ENCODE measurements at regions not wholly inside any gene's neighbourhood (a gene's known extent, or its start where the extent isn't known, plus 50 kb on each side); places are given as distances from the start of the nearest gene placed in this dataset.

DNA sequence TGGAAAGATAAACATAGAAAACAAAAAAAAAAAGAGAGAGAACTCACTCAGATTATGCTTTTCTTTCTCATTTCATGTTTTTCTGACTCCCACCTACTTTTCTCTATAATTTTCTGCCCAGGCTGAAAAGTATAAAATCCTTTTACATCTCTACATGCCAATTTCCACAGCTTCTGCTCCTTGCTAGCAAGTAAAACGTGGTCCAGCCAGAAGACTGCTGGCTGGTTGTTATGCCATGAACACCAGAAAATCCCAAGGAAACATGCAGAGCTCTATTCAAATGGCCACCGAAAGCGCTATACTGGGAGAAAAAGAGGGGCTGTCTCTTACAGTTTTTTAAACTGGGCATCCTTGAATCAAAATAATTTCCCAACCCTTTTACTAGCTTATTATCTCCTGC, 512.8 kb upstream of the ID4 start:
- Histone ChIP-seq H3K36me3 (no peaks in the 10 kb centered on the region), H3K4me3 (no peak overlapping the region), H3K4me1 (peaks cover 0 to 69% (median 45%) of the 10 kb centered on the region in 4 donors), H3K27me3 (no peaks in the 10 kb centered on the region), H3K9me3 (no peaks in the 10 kb centered on the region), H3K27ac (peak overlapping the region in 2 of 4 donors; percentile 26 to 38)
- no peak for DNase-seq
- WGBS, 2 donors = 79 to 83% methylated on average over 3 of the region's 3 CpGs
- TF ChIP-seq, protein P1, sequence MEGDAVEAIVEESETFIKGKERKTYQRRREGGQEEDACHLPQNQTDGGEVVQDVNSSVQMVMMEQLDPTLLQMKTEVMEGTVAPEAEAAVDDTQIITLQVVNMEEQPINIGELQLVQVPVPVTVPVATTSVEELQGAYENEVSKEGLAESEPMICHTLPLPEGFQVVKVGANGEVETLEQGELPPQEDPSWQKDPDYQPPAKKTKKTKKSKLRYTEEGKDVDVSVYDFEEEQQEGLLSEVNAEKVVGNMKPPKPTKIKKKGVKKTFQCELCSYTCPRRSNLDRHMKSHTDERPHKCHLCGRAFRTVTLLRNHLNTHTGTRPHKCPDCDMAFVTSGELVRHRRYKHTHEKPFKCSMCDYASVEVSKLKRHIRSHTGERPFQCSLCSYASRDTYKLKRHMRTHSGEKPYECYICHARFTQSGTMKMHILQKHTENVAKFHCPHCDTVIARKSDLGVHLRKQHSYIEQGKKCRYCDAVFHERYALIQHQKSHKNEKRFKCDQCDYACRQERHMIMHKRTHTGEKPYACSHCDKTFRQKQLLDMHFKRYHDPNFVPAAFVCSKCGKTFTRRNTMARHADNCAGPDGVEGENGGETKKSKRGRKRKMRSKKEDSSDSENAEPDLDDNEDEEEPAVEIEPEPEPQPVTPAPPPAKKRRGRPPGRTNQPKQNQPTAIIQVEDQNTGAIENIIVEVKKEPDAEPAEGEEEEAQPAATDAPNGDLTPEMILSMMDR (IDR thresholded peaks at IDR 0.05) = no peak
- TF ChIP-seq POLR2A (IDR thresholded peaks at IDR 0.05) (no peak), POLR2AphosphoS5 (IDR thresholded peaks at IDR 0.05) (no peak), EP300 (IDR thresholded peaks at IDR 0.05) (no peak)
- intact Hi-C loops (cut with DNase I) = no loop called here

DNA sequence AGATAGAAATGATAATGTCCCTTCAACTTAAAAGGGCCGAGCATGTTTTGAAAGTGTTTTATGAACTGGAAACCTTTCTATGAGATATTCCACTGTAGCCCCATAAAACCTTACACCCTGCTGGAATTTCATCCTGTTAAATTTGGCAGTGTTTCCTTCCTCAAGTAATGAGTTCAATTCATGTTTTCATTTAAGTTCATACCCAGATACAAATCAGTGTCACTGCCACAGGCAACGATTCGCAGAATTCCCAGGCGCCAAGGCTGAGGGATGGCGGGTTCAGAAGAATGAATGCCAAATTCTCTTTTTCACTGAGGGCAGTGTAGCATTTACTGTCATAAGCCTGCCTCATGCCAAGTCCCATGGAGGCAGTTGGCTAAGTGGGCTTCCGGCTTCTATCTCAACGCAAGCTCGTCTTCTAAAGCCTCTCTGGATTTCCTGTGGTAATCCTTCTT, 511.8 kb upstream of the ID4 start:
- Histone ChIP-seq H3K36me3 (no peaks in the 10 kb centered on the region), H3K27ac (peak overlapping the region; percentile 22 to 38 (median 26)), H3K9me3 (no peaks in the 10 kb centered on the region), H3K27me3 (no peaks in the 10 kb centered on the region), H3K4me1 (peaks cover 0 to 61% (median 40%) of the 10 kb centered on the region in 4 donors), H3K4me3 (no peak overlapping the region)
- intact Hi-C loops (cut with DNase I) = no loop called here
- 71 to 79% methylated on average over 8 of the region's 8 CpGs for WGBS, 2 donors
- DNase-seq = no peak
- TF ChIP-seq POLR2AphosphoS5 (IDR thresholded peaks at IDR 0.05) (peak in 2 of 4 donors; percentile 9 to 31), POLR2A (IDR thresholded peaks at IDR 0.05) (no peak)
- TF ChIP-seq, protein P1 (IDR thresholded peaks at IDR 0.05) = no peak

DNA sequence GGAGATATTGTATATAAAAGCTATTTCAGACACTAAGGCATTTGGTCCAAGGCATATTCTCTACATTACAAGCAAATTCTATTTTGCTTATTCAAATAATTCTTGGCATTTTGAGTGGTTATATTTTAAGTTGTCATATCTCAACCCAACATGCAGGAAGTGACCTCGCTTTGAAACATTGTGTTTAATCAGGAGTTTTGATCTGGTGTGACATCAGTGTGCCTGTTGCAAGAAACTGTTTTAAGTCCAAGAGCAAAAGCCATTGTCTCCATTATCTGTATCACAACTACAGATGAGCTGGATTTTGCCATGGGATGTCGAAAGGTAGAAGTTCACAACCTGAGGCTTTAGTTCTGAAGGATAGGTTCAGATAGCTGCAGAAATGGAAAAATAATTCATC, 509.9 kb upstream of the ID4 start:
- intact Hi-C loops (cut with DNase I) = no loop called here
- Histone ChIP-seq H3K4me3 (no peak overlapping the region), H3K4me1 (peaks cover 0 to 56% (median 35%) of the 10 kb centered on the region in 4 donors), H3K27me3 (no peaks in the 10 kb centered on the region), H3K27ac (peak overlapping the region in 2 of 4 donors; percentile 8 to 54), H3K9me3 (no peaks in the 10 kb centered on the region), H3K36me3 (no peaks in the 10 kb centered on the region)
- DNase-seq = no peak
- TF ChIP-seq POLR2A (IDR thresholded peaks at IDR 0.05) (no peak), POLR2AphosphoS5 (IDR thresholded peaks at IDR 0.05) (no peak), EP300 (IDR thresholded peaks at IDR 0.05) (no peak)
- TF ChIP-seq, protein P1 (IDR thresholded peaks at IDR 0.05) = no peak
- WGBS, 2 donors = 58 to 76% methylated on average over 2 of the region's 2 CpGs

DNA sequence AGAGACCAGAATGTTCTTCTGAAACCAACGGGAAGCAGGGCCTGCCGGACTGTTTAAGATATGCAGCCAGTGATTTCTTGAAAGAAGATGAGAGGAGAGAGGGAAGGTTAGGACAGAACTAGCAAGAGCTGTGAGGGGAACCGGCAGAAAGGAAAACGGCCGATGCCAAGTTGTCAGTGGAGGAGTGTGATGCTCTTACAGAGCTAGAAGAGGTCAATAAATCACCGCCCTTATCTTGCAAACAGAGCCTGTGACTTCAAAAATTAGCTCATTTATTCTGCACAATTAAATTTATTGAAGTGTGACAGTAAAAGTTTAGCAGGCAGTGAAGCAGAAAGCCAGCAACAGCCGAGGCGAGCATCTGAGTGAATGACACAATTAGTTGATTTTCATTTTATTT, 509.5 kb upstream of the ID4 start:
- H3K4me3 ChIP-seq = no peak overlapping the region
- TF ChIP-seq POLR2AphosphoS5 (IDR thresholded peaks at IDR 0.05) (no peak), EP300 (IDR thresholded peaks at IDR 0.05) (no peak), POLR2A (IDR thresholded peaks at IDR 0.05) (no peak)
- TF ChIP-seq, protein P1 (IDR thresholded peaks at IDR 0.05) = no peak
- peaks cover 0 to 52% (median 31%) of the 10 kb centered on the region in 4 donors for H3K4me1 ChIP-seq
- H3K27ac ChIP-seq = peak overlapping the region in 2 of 4 donors; percentile 8 to 54
- H3K9me3 ChIP-seq = no peaks in the 10 kb centered on the region
- intact Hi-C loops (cut with DNase I) = no loop called here
- 37 to 60% methylated on average over 8 of the region's 8 CpGs for WGBS, 2 donors
- no peaks in the 10 kb centered on the region for H3K27me3 ChIP-seq
- no peak for DNase-seq
- no peaks in the 10 kb centered on the region for H3K36me3 ChIP-seq

DNA sequence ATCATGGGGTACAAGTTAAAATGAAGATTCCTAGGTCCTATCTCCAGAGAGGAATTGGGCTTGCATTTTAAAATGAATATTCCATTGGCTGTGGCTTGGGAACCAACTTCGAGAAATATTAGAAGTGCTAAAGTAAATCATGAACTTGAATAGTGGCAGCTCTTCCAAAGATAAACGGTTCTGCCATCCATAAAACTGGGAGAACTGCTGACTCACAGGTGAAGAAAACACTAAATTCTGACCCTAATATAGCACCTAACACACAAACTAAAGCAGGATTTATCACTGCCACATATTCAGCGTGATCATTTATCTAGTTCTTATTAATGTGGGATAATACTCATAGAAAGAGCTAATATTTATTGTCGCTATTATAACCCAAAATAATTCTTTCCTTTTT, 508.1 kb upstream of the ID4 start:
- TF ChIP-seq, protein P1 (IDR thresholded peaks at IDR 0.05) = no peak
- TF ChIP-seq POLR2A (IDR thresholded peaks at IDR 0.05) (no peak), EP300 (IDR thresholded peaks at IDR 0.05) (no peak), POLR2AphosphoS5 (IDR thresholded peaks at IDR 0.05) (no peak)
- peaks cover 0 to 39% (median 23%) of the 10 kb centered on the region in 4 donors for H3K4me1 ChIP-seq
- peak overlapping the region in 1 of 4 donors; percentile 1 for H3K27ac ChIP-seq

More for the DNA sequence above, 508.1 kb upstream of the ID4 start:
- no peaks in the 10 kb centered on the region for H3K27me3 ChIP-seq
- intact Hi-C loops (cut with DNase I) = no loop called here
- H3K9me3 ChIP-seq = no peaks in the 10 kb centered on the region
- no peak overlapping the region for H3K4me3 ChIP-seq
- H3K36me3 ChIP-seq = no peaks in the 10 kb centered on the region
- 59 to 71% methylated on average over 4 of the region's 4 CpGs for WGBS, 2 donors
- no peak for DNase-seq

Measured in sigmoid colon (tissue), 6 donors.